H1 (cell line): ENCODE measurements at regions not wholly inside any gene's neighbourhood (a gene's known extent, or its start where the extent isn't known, plus 50 kb on each side); places are given as distances from the start of the nearest gene placed in this dataset.

ENCODE experiments used
- CHD1 ChIP-seq: IDR thresholded peaks from 2 replicates; pipeline ENCODE4 v1.6.1; 2012; ENCODE audit warnings: low read depth, low read length, improper control_type of control experiment
- TF ChIP-seq, protein P1 (sequence below), 3 experiments: IDR thresholded peaks; 1 replicate in 2 of 3; 2 replicates in 1 of 3; pipeline versions ENCODE4 v1.5.1 to v1.6.1; 2011; ENCODE audit warnings: low read length in 3 of 3, mild to moderate bottlenecking in 3 of 3, inconsistent platforms in 2 of 3, low read depth in 1 of 3, moderate library complexity in 1 of 3; ENCODE audit not compliant: insufficient read depth in 1 of 3; ENCODE audit errors: control extremely low read depth in 1 of 3

DNA sequence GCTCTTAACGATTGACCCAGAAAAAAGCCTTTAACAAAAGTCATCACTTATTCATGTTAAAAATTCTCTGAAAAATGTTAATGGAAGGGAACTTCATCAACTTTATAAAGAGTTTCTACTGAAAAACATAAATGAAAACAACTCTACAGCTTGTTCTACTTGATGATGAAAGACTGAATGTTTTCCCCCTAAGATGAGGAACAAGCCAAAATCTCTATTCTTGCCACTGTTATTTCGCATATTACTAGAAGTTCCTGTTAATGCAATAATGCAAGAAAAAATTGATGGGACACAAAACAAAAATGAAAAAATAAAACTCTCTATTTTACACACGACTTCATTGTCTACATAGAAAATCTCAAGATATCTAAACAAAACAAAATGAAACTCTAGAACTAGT is 249.8 kb upstream of the AKR1E2 start:
- TF ChIP-seq, protein P1, sequence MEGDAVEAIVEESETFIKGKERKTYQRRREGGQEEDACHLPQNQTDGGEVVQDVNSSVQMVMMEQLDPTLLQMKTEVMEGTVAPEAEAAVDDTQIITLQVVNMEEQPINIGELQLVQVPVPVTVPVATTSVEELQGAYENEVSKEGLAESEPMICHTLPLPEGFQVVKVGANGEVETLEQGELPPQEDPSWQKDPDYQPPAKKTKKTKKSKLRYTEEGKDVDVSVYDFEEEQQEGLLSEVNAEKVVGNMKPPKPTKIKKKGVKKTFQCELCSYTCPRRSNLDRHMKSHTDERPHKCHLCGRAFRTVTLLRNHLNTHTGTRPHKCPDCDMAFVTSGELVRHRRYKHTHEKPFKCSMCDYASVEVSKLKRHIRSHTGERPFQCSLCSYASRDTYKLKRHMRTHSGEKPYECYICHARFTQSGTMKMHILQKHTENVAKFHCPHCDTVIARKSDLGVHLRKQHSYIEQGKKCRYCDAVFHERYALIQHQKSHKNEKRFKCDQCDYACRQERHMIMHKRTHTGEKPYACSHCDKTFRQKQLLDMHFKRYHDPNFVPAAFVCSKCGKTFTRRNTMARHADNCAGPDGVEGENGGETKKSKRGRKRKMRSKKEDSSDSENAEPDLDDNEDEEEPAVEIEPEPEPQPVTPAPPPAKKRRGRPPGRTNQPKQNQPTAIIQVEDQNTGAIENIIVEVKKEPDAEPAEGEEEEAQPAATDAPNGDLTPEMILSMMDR (IDR thresholded peaks at IDR 0.05; ENCODE audit: control extremely low read depth in 1 of 3, insufficient read depth in 1 of 3, low read depth in 1 of 3, low read length in 3 of 3) = no peak
- TF ChIP-seq CHD1 = no peak
